T-helper 1 cell treated with Interleukin-12 subunit alpha and Interleukin-12 subunit beta and Interleukin-4 antibody, amounts not matched to agents 30 ng/mL and 1 ng/mL, for 36 hours (primary cell): ENCODE measurements at regions not wholly inside any gene's neighbourhood (a gene's known extent, or its start where the extent isn't known, plus 50 kb on each side); places are given as distances from the start of the nearest gene placed in this dataset.
"Not testable (repeated sequence)": the region's sequence is repeated elsewhere in the genome, so short reads cannot be mapped to it uniquely, and the experiment has no call there.

ENCODE experiments used
- intact Hi-C: fragments of 100-400 bp; cut with micrococcal nuclease; formaldehyde crosslinking; loops from one replicate; pipeline ENCODE4 v1.15.1; 2024

- intact Hi-C loops = no loop called here
These were observed 101.2 kb downstream of the VPREB1 start for GRCh38 chr22:22345781-22346180.

GRCh38 chr22:22346401-22347107, 102.0 kb downstream of the VPREB1 start:
- intact Hi-C loops = no loop called here

DNA sequence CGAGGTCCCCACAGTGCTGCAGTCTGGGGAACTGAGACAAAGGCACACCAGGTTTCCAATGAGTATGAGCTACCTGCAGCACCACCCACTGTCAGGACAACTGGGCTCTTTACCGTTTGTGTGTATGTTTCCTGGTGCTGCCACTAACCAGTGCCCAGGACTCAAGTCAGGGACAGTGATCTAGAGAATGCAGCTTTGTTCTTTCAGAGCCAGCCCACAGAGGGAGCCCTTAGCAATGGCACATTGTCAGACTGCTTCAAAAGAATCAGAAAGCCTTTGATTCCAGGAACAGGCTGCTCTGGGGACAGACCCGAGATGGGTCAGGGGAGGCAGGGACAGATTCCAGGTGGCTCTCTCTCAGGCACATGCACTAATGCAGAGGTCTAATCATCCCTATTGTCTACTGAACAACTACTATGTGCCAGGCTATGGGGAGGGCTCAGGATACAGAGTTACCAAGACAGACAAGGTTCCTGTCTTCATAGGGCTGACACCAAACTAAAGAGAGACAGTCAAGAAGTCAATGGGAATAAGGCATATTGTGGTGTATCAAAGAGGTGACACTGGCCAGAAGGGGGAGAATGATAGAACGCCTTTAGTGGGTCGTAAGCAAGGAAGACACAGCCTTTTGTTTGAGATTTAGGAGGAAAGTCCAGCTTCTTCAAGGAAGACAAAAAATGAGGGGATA, 103.7 kb downstream of the VPREB1 start:
- intact Hi-C loops = no loop called here

- intact Hi-C loops = loop anchor here (1.0 kb wide), 1 partner anchor 48 kb away; no protein-coding TSS in a partner anchor
These were observed 104.3 kb downstream of the VPREB1 start for GRCh38 chr22:22348815-22349454.

- intact Hi-C loops = loop anchor here (1.0 kb wide), 1 partner anchor 48 kb away; no protein-coding TSS in a partner anchor
These were observed 104.9 kb downstream of the VPREB1 start for GRCh38 chr22:22349455-22349836.

DNA sequence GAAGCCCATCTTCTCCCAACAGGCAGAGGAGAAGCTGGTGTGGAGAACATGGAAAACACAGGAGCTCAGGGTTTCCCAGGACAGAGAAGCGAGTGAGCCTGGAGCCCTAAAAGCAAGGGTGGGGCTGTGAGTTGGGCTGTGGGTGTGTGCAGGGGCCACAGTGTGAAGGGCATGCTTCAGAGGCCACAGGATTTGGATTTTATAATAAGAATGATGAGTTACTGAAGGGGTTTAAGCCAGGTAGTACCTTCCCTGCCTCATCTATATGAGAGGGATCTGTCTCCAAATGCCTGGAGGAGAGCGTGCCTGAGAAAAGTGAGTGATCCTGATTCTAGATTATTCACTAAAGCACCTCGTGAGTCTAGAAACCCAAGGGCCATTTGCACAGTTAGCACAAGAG, 106.8 kb downstream of the VPREB1 start:
- intact Hi-C loops = no loop called here

DNA sequence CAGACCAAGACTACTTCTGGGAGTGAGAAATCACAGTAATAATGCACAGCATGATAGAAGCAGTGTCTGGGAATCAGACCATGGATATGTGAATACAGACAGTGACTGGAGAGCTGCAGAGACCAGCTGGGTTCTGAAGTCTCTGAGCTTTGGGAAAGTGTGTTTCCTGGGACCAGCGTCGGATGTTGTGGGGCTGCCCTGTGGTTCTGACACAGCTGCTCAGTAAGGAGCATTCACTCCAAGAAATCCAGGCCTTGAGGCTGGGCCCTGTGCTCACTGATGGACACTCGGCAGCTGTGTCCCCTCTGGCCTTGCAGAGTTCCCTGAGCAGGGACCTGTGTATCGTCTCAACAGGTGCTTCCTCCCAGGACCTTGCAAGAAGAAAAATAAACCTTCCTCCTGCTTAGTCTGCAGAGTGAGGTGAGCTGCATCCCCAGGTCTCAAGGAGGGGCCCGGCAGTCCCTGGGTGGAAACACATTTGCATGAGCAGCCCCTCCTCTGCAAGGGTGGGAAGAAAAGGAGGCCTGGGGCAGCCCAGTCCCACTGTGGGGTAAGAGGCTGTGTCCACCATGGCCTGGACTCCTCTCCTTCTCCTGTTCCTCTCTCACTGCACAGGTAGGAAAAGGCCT, 107.9 kb downstream of the VPREB1 start:
- intact Hi-C loops = loop anchor here (1.0 kb wide), 1 partner anchor 23 kb away; no protein-coding TSS in a partner anchor

- intact Hi-C loops = no loop called here
These were observed 110.7 kb downstream of the VPREB1 start for GRCh38 chr22:22355096-22355834.

DNA sequence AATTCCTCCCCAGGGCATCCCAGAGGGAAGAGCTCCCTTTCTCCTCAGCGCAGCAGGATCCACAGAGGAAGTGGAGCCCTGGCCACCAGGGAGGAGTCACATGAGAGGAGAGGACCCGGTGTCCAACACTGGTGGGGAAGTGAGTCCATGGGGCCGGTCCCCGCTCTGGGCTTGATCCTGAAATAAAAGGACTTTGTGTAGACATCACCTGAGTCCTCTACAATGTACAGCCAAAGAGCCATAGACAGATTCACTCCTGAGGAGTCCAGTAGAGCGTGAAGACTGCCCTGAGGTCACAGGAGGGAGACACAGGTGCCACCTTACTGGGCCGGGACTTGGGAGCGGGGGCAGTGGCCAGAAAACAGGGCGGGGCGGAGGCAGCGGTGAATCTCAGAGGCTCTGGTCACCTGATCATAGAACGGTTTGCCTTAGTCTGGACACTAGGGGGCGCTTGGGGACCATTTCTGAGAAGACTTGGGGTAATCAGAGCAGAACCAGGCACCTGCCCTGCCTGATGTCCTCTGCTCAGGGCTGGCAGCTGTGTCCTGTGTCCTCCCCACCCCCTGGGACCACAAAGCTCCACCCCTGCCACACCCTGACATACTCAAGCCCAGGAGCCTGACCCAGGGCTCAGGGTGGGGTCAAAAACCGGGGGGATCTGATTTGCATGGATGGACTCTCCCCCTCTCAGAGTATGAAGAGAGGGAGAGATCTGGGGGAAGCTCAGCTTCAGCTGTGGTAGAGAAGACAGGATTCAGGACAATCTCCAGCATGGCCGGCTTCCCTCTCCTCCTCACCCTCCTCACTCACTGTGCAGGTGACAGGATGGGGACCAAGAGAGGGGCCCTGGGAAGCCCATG, 112.7 kb downstream of the VPREB1 start:
- intact Hi-C loops = loop anchor here (2.0 kb wide), 2 partner anchors 66 to 74 kb away; no protein-coding TSS in a partner anchor

DNA sequence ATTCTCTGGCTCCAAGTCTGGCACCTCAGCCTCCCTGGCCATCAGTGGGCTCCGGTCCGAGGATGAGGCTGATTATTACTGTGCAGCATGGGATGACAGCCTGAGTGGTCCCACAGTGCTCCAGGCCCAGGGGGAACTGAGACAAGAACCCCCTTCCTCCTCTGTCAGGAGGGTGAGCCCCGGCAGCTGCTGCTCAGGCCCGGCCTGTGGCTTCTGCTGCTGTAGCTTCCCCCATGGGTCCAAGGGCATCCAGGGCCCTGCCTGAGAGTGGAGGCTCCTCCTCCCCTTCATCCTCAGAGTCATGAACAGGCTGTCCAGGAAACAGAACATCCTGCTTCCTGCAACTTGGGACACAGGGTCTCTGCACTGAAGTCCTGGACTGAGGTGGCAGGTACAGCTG, 113.6 kb downstream of the VPREB1 start:
- intact Hi-C loops = no loop called here

- intact Hi-C loops = no loop called here
These were observed 114.1 kb downstream of the VPREB1 start for GRCh38 chr22:22358686-22359085.

- intact Hi-C loops = no loop called here
These were observed 114.9 kb downstream of the VPREB1 start for GRCh38 chr22:22359465-22359864.

DNA sequence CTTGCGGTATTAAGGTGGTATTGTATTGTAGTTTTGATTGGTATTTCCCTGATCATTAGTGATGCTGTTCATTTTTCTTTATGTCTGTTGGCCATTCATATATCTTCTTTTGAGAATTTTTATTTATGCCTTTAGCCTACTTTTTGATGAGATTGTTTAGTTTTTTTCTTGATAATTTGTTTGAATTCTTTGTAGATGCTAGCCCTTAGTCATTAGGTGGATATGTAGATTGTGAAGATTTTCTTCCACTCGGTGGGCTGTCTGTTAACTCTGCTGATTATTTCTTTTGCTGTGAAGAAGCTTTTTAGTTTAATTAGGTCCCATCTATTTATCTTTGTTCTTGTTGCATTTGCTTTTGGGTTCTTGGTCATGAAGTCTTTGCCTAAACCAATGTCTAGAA, 115.4 kb downstream of the VPREB1 start:
- intact Hi-C loops = no loop called here

DNA sequence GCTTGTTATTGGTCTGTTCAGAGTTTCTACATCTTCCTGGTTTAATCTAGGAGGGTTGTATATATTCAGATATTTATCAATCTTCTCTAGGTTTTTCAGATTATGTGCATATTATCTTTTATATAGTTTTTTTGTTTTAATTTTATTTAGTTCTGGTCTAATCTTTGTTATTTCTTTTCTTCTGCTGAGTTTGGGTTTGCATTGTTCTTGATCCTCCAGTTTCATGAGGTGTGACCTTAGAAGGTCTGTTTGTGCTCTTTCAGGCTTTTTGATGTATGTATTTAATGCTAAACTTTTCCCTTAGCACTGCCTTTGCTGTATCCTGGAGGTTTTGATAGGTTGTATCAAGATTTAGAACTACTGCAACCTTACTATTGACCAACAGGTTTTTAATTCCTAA, 117.7 kb downstream of the VPREB1 start:
- intact Hi-C loops = no loop called here

DNA sequence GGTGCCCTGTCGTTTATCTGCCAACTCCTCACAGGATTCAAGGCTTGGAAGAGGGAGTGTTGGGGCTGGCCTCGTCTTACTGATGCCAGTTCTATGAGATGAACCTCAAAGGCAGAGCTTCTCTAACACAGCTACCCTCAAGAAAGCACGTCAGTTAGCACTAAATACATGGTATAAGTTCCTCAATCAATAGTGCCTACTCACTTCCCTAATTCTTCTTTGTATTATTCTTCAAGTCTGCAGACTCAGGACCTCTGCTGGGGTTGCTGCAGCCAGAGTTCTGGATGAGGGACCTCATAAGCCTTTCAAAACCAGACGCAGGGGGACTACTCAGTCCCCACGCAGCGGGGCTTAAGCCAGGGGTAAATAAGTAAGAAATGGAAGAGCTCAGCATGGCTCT, 118.3 kb downstream of the VPREB1 start:
- intact Hi-C loops = no loop called here

DNA sequence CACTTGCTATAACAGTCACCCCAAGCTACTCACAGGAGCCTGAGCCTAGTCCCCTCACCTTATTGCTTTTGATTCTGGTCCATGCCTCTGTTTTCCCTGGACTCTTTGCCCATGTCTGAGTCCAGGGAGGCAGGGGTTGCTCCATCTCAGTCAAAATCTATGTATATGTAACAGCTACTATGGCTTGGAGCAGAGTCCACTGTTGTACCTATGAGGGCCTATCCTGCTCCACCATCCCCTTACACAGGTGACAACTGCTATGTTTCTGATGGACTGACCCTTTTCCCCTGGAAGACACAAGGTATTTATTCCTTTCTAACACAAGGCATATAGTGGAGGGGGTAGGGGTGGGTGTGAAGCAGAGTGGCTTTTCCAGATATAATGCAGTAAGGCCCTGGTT, 119.6 kb downstream of the VPREB1 start:
- intact Hi-C loops = no loop called here

DNA sequence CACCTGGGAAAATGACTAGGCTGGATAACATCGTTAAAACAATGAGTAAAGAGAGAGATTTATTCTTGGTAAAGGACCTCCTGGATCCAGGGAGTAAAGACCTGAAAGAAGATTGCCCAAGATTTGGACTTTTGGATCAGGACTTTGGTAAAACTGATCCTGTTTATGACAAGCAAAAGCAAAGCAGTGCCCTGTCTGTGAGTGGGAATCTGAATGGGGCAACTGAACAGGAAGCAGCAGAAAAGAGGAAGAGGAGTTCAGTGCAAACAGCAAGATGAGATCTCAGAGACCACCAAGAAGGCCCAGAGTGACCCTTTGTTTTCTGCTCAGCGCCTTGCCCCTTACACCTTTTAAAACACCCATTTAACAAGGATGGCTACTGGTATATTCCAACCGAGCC, 122.0 kb downstream of the VPREB1 start:
- intact Hi-C loops = no loop called here

- intact Hi-C loops = no loop called here
These were observed 123.9 kb downstream of the VPREB1 start for GRCh38 chr22:22368516-22368915.

GRCh38 chr22:22369219-22369963, 124.8 kb downstream of the VPREB1 start:
- intact Hi-C loops = not testable (repeated sequence)

- intact Hi-C loops = no loop called here
These were observed 125.3 kb downstream of the VPREB1 start for GRCh38 chr22:22369964-22370270.
